ENCODE measurements at regions not wholly inside any gene's neighbourhood (a gene's known extent, or its start where the extent isn't known, plus 50 kb on each side); places are given as distances from the start of the nearest gene placed in this dataset.

DNA sequence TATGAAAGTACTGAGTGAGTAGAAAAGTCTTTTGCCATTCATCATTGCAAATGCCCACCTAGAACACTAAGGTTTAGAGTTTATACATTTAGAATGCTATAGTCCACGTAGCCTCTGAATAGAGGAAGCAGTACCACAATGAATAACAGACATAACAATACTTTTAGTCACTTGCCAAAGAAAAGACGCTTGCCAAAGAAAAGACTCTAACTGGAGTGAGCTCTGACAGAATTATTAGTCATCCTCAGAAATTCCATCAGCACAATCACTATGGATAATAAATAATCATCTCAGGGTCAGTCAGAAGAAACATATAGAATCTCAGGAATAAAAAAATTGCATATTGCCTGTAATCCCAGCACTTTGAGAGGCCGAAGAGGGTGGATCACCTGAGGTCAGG is 168.5 kb upstream of the TARS1 start:
- no peak for TF ChIP-seq CTCF (IDR thresholded peaks at IDR 0.05; ENCODE audit: borderline replicate concordance, insufficient read depth, low read depth, low read length)
- no peak overlapping the region for H3K4me3 ChIP-seq (ENCODE audit: low read depth, low read length)

DNA sequence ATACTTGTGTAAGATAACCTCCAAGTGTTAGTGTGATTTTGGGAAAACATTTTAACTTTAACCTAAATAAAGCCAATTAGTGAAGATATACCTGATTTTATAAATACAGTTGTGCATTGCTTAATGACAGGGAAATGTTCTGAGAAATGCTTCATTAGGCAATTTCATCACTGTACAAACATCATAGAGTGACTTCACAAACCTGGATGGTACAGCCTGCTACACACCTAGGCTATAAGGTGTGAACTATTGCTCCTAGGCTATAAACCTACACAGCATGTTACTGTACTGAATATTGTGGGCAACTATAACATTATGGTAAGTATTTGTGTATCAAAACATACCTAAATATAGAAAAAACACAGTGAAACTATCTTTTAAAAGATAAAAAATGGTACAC is 166.8 kb upstream of the TARS1 start:
- no peak for TF ChIP-seq CTCF (IDR thresholded peaks at IDR 0.05; ENCODE audit: borderline replicate concordance, insufficient read depth, low read depth, low read length)

GRCh38 chr5:33275391-33275790 is 165.4 kb upstream of the TARS1 start:
- no peak overlapping the region for H3K4me3 ChIP-seq (ENCODE audit: low read depth, low read length)
- TF ChIP-seq CTCF (IDR thresholded peaks at IDR 0.05; ENCODE audit: borderline replicate concordance, insufficient read depth, low read depth, low read length): no peak

More for the DNA sequence above, 166.8 kb upstream of the TARS1 start:
- no peak overlapping the region for H3K4me3 ChIP-seq (ENCODE audit: low read depth, low read length)

GRCh38 chr5:33275921-33276627 is 164.7 kb upstream of the TARS1 start:
- no peak overlapping the region for H3K4me3 ChIP-seq (ENCODE audit: low read depth, low read length)
- TF ChIP-seq CTCF (IDR thresholded peaks at IDR 0.05; ENCODE audit: borderline replicate concordance, insufficient read depth, low read depth, low read length): no peak

- TF ChIP-seq CTCF (IDR thresholded peaks at IDR 0.05; ENCODE audit: borderline replicate concordance, insufficient read depth, low read depth, low read length): no peak
- H3K4me3 ChIP-seq (ENCODE audit: low read depth, low read length): no peak overlapping the region
Observed at GRCh38 chr5:33276628-33276950, 164.2 kb upstream of the TARS1 start.

- no peak overlapping the region for H3K4me3 ChIP-seq (ENCODE audit: low read depth, low read length)
- no peak for TF ChIP-seq CTCF (IDR thresholded peaks at IDR 0.05; ENCODE audit: borderline replicate concordance, insufficient read depth, low read depth, low read length)
Observed at GRCh38 chr5:33277061-33277650, 163.6 kb upstream of the TARS1 start.

DNA sequence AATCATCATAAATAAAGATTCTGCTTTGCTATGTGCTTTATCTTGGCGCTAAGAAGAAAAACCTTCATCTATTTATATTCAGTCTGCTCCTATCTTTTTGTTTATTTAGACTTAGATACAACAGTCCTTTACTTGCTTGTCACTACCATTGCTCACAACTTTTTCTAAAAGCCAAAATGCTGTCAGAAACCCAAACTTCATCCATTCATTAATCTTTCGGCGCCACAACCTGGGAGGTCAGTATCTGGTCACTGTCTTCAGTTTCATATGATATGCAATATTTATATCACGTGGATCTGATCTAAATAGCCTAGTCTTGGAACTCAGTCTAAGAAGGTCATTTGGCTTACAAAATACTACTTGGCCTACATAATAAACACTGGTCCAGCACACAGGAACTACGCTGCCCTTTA is 159.3 kb upstream of the TARS1 start:
- TF ChIP-seq CTCF (IDR thresholded peaks at IDR 0.05; ENCODE audit: borderline replicate concordance, insufficient read depth, low read depth, low read length): no peak

More for the DNA sequence above, 159.3 kb upstream of the TARS1 start:
- no peak overlapping the region for H3K4me3 ChIP-seq (ENCODE audit: low read depth, low read length)
